K562 (cell line): ENCODE measurements at regions not wholly inside any gene's neighbourhood (a gene's known extent, or its start where the extent isn't known, plus 50 kb on each side); places are given as distances from the start of the nearest gene placed in this dataset.

Experiments used
- ATAC-seq: fragments of 200-7000 bp; cut with Tn5 transposase; 3 replicates; pipeline ENCODE4 v1.9.1; 2020; ENCODE audit warnings: moderate library complexity
- BruUV-seq: library from RNA; stranded (reverse); fragments of 400-500 nt; replicated peaks from 2 replicates; lab custom pipeline; 2021; lab: Mats Ljungman, UMichigan
- CTCF ChIA-PET: fragments of 300-600 bp; formaldehyde crosslinking; extraction: SDS; loops from one replicate; lab custom pipeline; 2021; ENCODE audit warnings: low intra/inter-chr PET ratio; lab: Yijun Ruan, JAX
- POLR2A ChIA-PET: fragments of 300-600, 350-650 bp; sonication (Branson Sonifier 250); formaldehyde crosslinking; extraction: SDS; loops from one replicate; lab custom pipeline; 2021; ENCODE audit warnings: antibody characterized with exemption, inconsistent platforms; lab: Yijun Ruan, JAX
- DNase-seq, 4 experiments: peaks; one replicate each; pipeline versions ENCODE4 v3.0.0 to v3.0.0-alpha.2; 2011 to 2018; ENCODE audit warnings: low spot score in 3 of 4, mixed read lengths in 3 of 4; ENCODE audit errors: extremely low read depth in 1 of 4
- FAIRE-seq: peaks from 2 replicates; lab custom pipeline; 2011; peaks lifted over from hg19 to GRCh38; lab: Jason Lieb, UNC
- H2AFZ ChIP-seq: 2 replicates; pipeline ENCODE4 v1.6.0; 2011; ENCODE audit warnings: low read depth, low read length, control low read depth, inconsistent platforms
- H3K27ac ChIP-seq: fragments of 200-600 bp; 3 replicates; pipeline ENCODE4 v1.8.0; 2011; ENCODE audit warnings: low read depth, mild to moderate bottlenecking, control low read depth, inconsistent platforms, low read length, moderate library complexity, mixed read lengths; ENCODE audit errors: extremely low read depth
- H3K27me3 ChIP-seq, 2 experiments: fragments of 300-600 bp in 1 of 2; 2 replicates in 1 of 2; 3 replicates in 1 of 2; pipeline versions ENCODE4 v1.6.0 to v1.8.0; 2011; ENCODE audit warnings: inconsistent platforms in 2 of 2, low read length in 2 of 2, mild to moderate bottlenecking in 1 of 2, mixed read lengths in 1 of 2, moderate library complexity in 1 of 2; ENCODE audit not compliant: control insufficient read depth in 2 of 2, insufficient read depth in 2 of 2
- H3K36me3 ChIP-seq: fragments of 300-600 bp; 3 replicates; pipeline ENCODE4 v1.8.0; 2011; ENCODE audit warnings: mild to moderate bottlenecking, low read length, inconsistent platforms; ENCODE audit not compliant: control insufficient read depth, insufficient read depth
- H3K4me1 ChIP-seq, 2 experiments: fragments of 200-600 bp in 1 of 2; replicated peaks in 1 of 2; 2 replicates in 1 of 2; 3 replicates in 1 of 2; pipeline versions ENCODE4 v1.5.1 to v1.8.0; 2011; ENCODE audit warnings: inconsistent platforms in 2 of 2, low read length in 2 of 2, mild to moderate bottlenecking in 1 of 2, mixed read lengths in 1 of 2, moderate library complexity in 1 of 2; ENCODE audit not compliant: control insufficient read depth in 2 of 2, insufficient read depth in 2 of 2
- H3K4me2 ChIP-seq: 2 replicates; pipeline ENCODE4 v1.6.1; 2011; ENCODE audit warnings: low read length, control low read depth, inconsistent platforms, mixed read lengths; ENCODE audit not compliant: insufficient read depth
- H3K4me3 ChIP-seq: fragments of 200-600 bp; sonication (generic), shearing (Covaris generic); 2 replicates; pipeline ENCODE4 v1.5.1; 2016; ENCODE audit warnings: control low read depth, inconsistent platforms
- H3K79me2 ChIP-seq: fragments of 200-600 bp; 3 replicates; pipeline ENCODE4 v1.8.0; 2011; ENCODE audit warnings: low read length, inconsistent platforms; ENCODE audit not compliant: control insufficient read depth, insufficient read depth
- H3K9ac ChIP-seq, 2 experiments: 2 replicates each; pipeline versions ENCODE4 v1.6.0 to v1.6.1; 2011; ENCODE audit warnings: low read depth in 2 of 2, low read length in 2 of 2, control low read depth in 1 of 2, inconsistent platforms in 1 of 2, mild to moderate bottlenecking in 1 of 2, mixed read lengths in 1 of 2; ENCODE audit not compliant: insufficient read depth in 1 of 2
- H3K9me1 ChIP-seq: one replicate; pipeline ENCODE4 v1.6.0; 2011; ENCODE audit warnings: inconsistent platforms, mild to moderate bottlenecking, low read length, moderate library complexity; ENCODE audit not compliant: control insufficient read depth, insufficient read depth
- H3K9me3 ChIP-seq: replicated peaks from 2 replicates; pipeline ENCODE4 v1.5.1; 2011; ENCODE audit warnings: low read depth, low read length, inconsistent platforms; ENCODE audit not compliant: control insufficient read depth, insufficient read depth
- H4K20me1 ChIP-seq: replicated peaks from 2 replicates; pipeline ENCODE4 v1.6.1; 2011; ENCODE audit warnings: low read length, inconsistent platforms, mixed read lengths; ENCODE audit not compliant: control insufficient read depth, insufficient read depth
- DIDO1 ChIP-seq: fragments of 450-650 bp; IDR thresholded peaks from 2 replicates; pipeline ENCODE4 v1.6.1; 2016; ENCODE audit warnings: low read depth, missing biosample characterization, missing genetic modification characterization
- HDAC3 ChIP-seq: fragments of 450-650 bp; IDR thresholded peaks from 2 replicates; pipeline ENCODE4 v1.6.1; 2018; ENCODE audit warnings: borderline replicate concordance, mild to moderate bottlenecking, moderate library complexity; ENCODE audit not compliant: partially characterized antibody
- JUNB ChIP-seq: fragments of 450-650 bp; formaldehyde crosslinking; conservative IDR thresholded peaks from 2 replicates; pipeline ENCODE4 v1.4.0; 2020; ENCODE audit warnings: mild to moderate bottlenecking
- LEF1 ChIP-seq: fragments of 450-650 bp; IDR thresholded peaks from 2 replicates; pipeline ENCODE4 v1.6.1; 2016; ENCODE audit warnings: mild to moderate bottlenecking
- MAZ ChIP-seq, 2 experiments: fragments of 450-650 bp in 1 of 2; sonication (generic) in 1 of 2; formaldehyde crosslinking; IDR thresholded peaks in 1 of 2; conservative IDR thresholded peaks in 1 of 2; 2 replicates each; pipeline versions ENCODE4 v1.4.0 to v1.5.0; 2020; ENCODE audit warnings: mild to moderate bottlenecking in 1 of 2, missing genetic modification reagents in 1 of 2
- MECOM ChIP-seq: fragments of 250-450 bp; sonication (Bioruptor Pico); IDR thresholded peaks from 2 replicates; pipeline ENCODE4 v1.8.0; 2022; ENCODE audit warnings: inconsistent platforms
- NFATC3 ChIP-seq: fragments of 450-650 bp; IDR thresholded peaks from 2 replicates; pipeline ENCODE4 v1.6.1; 2017; ENCODE audit warnings: mild to moderate bottlenecking
- RB1 ChIP-seq: fragments of 450-650 bp; IDR thresholded peaks from 2 replicates; pipeline ENCODE4 v1.6.1; 2017; ENCODE audit warnings: low read depth, mild to moderate bottlenecking
- SMAD2 ChIP-seq: fragments of 150-350 bp; IDR thresholded peaks from 2 replicates; pipeline ENCODE4 v1.6.1; 2014; ENCODE audit warnings: low read depth, mild to moderate bottlenecking, low read length
- SMC3 ChIP-seq: conservative IDR thresholded peaks from 2 replicates; pipeline ENCODE4 v1.6.1; 2011; ENCODE audit warnings: low read depth, low read length, improper control_type of control experiment; ENCODE audit not compliant: insufficient read depth
- SRSF7 ChIP-seq: fragments of 200-400 bp; formaldehyde crosslinking; optimal IDR thresholded peaks from 2 replicates; pipeline ENCODE3; 2017; ENCODE audit warnings: mild to moderate bottlenecking, low read depth, low read length
- ZBTB17 ChIP-seq: fragments of 450-650 bp; formaldehyde crosslinking; IDR thresholded peaks from 2 replicates; pipeline ENCODE4 v1.4.0; 2020; ENCODE audit warnings: mild to moderate bottlenecking
- ZC3H8 ChIP-seq: fragments of 450-650 bp; IDR thresholded peaks from 2 replicates; pipeline ENCODE4 v1.6.1; 2017
- ZNF586 ChIP-seq: fragments of 450-650 bp; formaldehyde crosslinking; conservative IDR thresholded peaks from 2 replicates; pipeline ENCODE4 v1.4.0; 2020; ENCODE audit warnings: mild to moderate bottlenecking, moderate library complexity
- WGBS: fragments of 100-300 bp; shearing (Covaris generic); methylation state at CpG from one replicate; pipeline ENCODE4 v1.1.6; 2016; ENCODE audit warnings: low coverage, mixed read lengths; ENCODE audit not compliant: insufficient coverage; ENCODE audit errors: missing lambda C conversion rate; 5-methylcytosine and 5-hydroxymethylcytosine counted together
- in situ Hi-C: fragments of 300-500 bp; cut with MboI; formaldehyde crosslinking; loops from 4 replicates; pipeline ENCODE4 v1.15.0; 2018; ENCODE audit warnings: inconsistent platforms, mixed read lengths
- intact Hi-C: fragments of 100-400 bp; cut with micrococcal nuclease; formaldehyde crosslinking; loops from 2 replicates; pipeline ENCODE4 v1.14.2; 2022
- TF ChIP-seq, protein P1 (sequence below): fragments of 450-650 bp; IDR thresholded peaks from 2 replicates; pipeline ENCODE4 v1.6.1; 2016; ENCODE audit warnings: mild to moderate bottlenecking
- TF ChIP-seq, protein P2 (sequence below): sonication (generic); formaldehyde crosslinking; IDR thresholded peaks from 2 replicates; pipeline ENCODE4 v1.8.0; 2022; ENCODE audit warnings: missing genetic modification reagents, mild to moderate bottlenecking, borderline replicate concordance
- TF ChIP-seq, protein P3 (sequence below), 2 experiments: fragments of 450-650 bp; IDR thresholded peaks; 2 replicates each; pipeline ENCODE4 v1.6.1; 2018; ENCODE audit warnings: mild to moderate bottlenecking in 2 of 2, low read depth in 1 of 2; ENCODE audit not compliant: partially characterized antibody in 2 of 2

DNA sequence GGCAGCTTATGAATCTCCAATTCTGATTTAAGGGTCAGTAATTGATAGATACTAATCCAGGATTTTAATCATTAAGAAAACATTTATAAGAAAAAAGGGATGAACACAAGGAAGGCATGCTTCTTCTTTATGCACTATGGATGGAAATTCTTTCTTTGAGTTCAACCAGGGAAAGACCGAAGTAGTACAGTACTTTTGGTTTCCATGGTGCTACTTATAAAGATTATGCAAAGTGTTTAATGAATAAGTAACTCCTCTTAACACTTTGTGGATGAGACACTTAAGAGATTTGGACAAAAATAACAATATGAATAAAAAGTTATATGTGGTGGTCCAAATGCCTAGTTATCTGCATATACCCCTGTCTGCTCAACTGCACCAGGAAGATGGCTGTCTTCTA, 666.5 kb upstream of the FANCL start:
- CTCF ChIA-PET = no interaction called here
- intact Hi-C loops = no loop called here
- no peak for FAIRE-seq

More for the DNA sequence above, 666.5 kb upstream of the FANCL start:
- in situ Hi-C loops = no loop called here
- ATAC-seq (no peak), DNase-seq (no peak)
- Histone ChIP-seq H3K4me2 (no peak overlapping the region), H3K79me2 (no peaks in the 10 kb centered on the region), H3K27ac (no peak overlapping the region), H2AFZ (no peak overlapping the region), H3K9me3 (no peaks in the 10 kb centered on the region), H3K4me3 (no peak overlapping the region), H3K36me3 (no peaks in the 10 kb centered on the region), H3K9ac (no peak overlapping the region), H3K27me3 (no peaks in the 10 kb centered on the region), H4K20me1 (no peaks in the 10 kb centered on the region), H3K9me1 (no peaks in the 10 kb centered on the region), H3K4me1 (no peaks in the 10 kb centered on the region)
- POLR2A ChIA-PET = no interaction called here
- WGBS = 8% methylated on average over 1 of the region's 1 CpG
- no TSS peak for BruUV-seq
- TF ChIP-seq, protein P1, sequence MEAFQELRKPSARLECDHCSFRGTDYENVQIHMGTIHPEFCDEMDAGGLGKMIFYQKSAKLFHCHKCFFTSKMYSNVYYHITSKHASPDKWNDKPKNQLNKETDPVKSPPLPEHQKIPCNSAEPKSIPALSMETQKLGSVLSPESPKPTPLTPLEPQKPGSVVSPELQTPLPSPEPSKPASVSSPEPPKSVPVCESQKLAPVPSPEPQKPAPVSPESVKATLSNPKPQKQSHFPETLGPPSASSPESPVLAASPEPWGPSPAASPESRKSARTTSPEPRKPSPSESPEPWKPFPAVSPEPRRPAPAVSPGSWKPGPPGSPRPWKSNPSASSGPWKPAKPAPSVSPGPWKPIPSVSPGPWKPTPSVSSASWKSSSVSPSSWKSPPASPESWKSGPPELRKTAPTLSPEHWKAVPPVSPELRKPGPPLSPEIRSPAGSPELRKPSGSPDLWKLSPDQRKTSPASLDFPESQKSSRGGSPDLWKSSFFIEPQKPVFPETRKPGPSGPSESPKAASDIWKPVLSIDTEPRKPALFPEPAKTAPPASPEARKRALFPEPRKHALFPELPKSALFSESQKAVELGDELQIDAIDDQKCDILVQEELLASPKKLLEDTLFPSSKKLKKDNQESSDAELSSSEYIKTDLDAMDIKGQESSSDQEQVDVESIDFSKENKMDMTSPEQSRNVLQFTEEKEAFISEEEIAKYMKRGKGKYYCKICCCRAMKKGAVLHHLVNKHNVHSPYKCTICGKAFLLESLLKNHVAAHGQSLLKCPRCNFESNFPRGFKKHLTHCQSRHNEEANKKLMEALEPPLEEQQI = no peak
- no peak for TF ChIP-seq JUNB
- TF ChIP-seq SMAD2 = no peak
- TF ChIP-seq NFATC3 = no peak
- TF ChIP-seq ZBTB17 = no peak
- TF ChIP-seq DIDO1 (tag) = no peak
- TF ChIP-seq MECOM = no peak
- TF ChIP-seq SRSF7 = no peak
- TF ChIP-seq ZNF586 (CRISPR knock-in tag) = no peak
- no peak for TF ChIP-seq LEF1
- no peak for TF ChIP-seq SMC3
- TF ChIP-seq, protein P2, sequence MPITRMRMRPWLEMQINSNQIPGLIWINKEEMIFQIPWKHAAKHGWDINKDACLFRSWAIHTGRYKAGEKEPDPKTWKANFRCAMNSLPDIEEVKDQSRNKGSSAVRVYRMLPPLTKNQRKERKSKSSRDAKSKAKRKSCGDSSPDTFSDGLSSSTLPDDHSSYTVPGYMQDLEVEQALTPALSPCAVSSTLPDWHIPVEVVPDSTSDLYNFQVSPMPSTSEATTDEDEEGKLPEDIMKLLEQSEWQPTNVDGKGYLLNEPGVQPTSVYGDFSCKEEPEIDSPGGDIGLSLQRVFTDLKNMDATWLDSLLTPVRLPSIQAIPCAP (CRISPR knock-in tag) = no peak
- TF ChIP-seq, protein P3, sequence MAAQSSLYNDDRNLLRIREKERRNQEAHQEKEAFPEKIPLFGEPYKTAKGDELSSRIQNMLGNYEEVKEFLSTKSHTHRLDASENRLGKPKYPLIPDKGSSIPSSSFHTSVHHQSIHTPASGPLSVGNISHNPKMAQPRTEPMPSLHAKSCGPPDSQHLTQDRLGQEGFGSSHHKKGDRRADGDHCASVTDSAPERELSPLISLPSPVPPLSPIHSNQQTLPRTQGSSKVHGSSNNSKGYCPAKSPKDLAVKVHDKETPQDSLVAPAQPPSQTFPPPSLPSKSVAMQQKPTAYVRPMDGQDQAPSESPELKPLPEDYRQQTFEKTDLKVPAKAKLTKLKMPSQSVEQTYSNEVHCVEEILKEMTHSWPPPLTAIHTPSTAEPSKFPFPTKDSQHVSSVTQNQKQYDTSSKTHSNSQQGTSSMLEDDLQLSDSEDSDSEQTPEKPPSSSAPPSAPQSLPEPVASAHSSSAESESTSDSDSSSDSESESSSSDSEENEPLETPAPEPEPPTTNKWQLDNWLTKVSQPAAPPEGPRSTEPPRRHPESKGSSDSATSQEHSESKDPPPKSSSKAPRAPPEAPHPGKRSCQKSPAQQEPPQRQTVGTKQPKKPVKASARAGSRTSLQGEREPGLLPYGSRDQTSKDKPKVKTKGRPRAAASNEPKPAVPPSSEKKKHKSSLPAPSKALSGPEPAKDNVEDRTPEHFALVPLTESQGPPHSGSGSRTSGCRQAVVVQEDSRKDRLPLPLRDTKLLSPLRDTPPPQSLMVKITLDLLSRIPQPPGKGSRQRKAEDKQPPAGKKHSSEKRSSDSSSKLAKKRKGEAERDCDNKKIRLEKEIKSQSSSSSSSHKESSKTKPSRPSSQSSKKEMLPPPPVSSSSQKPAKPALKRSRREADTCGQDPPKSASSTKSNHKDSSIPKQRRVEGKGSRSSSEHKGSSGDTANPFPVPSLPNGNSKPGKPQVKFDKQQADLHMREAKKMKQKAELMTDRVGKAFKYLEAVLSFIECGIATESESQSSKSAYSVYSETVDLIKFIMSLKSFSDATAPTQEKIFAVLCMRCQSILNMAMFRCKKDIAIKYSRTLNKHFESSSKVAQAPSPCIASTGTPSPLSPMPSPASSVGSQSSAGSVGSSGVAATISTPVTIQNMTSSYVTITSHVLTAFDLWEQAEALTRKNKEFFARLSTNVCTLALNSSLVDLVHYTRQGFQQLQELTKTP (IDR thresholded peaks at IDR 0.05; ENCODE audit: low read depth in 1 of 2, partially characterized antibody in 2 of 2) = no peak
- TF ChIP-seq RB1 = no peak
- no peak for TF ChIP-seq ZC3H8
- no peak for TF ChIP-seq HDAC3
- TF ChIP-seq MAZ (CRISPR knock-in tag; conservative IDR thresholded peaks at IDR 0.05 in 1 of 2, IDR thresholded peaks at IDR 0.05 in 1 of 2) = no peak
